DMS 273 treated with DMSO at 0.1 percent for 48 hours (cell line): ENCODE measurements at regions not wholly inside any gene's neighbourhood (a gene's known extent, or its start where the extent isn't known, plus 50 kb on each side); places are given as distances from the start of the nearest gene placed in this dataset.

Source experiments
- DNase-seq: peaks from one replicate; lab custom pipeline; 2025; lab: John Stamatoyannopoulos, UW

- DNase-seq = no peak
Observed at GRCh38 chr2:82508702-82509101, 1950.4 kb downstream of the SUCLG1 start.

DNA sequence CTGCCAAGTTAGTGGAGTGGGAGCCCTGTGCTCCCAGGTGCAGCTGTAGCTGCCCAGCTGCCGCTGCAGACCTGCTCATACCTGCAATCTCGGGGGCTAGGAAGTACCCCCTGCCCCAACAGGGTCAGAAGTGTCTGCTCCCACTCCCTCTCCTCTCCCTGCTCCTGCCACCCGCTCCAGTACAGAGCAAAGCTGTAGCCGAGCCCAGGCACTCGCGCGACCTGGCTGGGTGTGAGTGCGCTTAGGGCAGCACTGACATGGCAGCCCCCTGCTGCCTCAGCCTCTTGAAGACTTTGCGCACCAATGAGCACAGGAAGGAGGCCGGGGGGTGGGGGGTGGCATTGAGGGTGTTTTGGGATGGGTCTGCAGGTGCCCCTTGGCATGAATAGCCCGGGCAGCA is 1951.4 kb downstream of the SUCLG1 start:
- no peak for DNase-seq

- DNase-seq = no peak
Observed at GRCh38 chr2:82501217-82501616, 1957.9 kb downstream of the SUCLG1 start.

- no peak for DNase-seq
Observed at GRCh38 chr2:82498777-82499443, 1960.2 kb downstream of the SUCLG1 start.

DNA sequence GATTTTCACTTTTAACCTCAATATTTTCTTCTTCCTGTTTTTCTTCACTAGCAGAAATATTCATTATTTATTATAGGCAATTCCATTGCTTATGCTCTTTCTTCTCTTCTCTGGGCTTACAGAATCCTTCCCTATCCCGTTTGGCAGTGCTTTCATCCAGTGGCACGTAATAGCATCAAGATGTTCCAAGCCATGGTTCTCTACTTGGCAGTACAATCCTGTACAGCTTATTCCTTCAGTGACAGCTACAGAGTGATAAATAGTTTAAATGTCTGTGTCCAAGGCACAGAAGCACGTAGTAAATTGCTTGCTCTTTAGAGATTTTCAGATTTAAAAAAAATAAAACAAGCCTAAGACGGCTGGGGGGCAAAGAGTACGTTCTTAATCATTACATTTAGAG is 1964.3 kb downstream of the SUCLG1 start:
- DNase-seq = no peak

DNA sequence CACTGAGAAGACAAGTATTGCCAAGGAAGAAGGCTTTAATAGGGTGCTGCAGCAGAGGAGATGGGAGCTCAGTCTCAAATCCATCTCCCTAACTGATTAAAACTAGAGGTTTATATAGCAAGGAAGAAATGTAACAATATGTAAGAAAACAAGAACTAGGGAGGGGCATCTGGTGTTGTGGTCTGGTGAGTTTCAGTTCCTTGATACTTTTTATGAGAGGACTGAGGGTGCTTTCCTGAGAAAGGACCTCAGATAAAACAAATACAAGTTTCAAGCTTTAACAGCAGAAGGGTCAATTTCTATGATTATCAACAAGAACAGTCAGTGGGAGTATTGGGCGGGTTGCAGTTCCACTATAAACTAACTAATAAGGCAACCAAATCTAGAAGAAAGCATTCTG is 1967.5 kb downstream of the SUCLG1 start:
- no peak for DNase-seq

- no peak for DNase-seq
Observed at GRCh38 chr2:82487354-82487753, 1971.7 kb downstream of the SUCLG1 start.

GRCh38 chr2:82485701-82486100 is 1973.4 kb downstream of the SUCLG1 start:
- no peak for DNase-seq

- no peak for DNase-seq
Observed at GRCh38 chr2:82481207-82481606, 1977.9 kb downstream of the SUCLG1 start.

GRCh38 chr2:82478641-82479040 is 1980.4 kb downstream of the SUCLG1 start:
- no peak for DNase-seq

DNA sequence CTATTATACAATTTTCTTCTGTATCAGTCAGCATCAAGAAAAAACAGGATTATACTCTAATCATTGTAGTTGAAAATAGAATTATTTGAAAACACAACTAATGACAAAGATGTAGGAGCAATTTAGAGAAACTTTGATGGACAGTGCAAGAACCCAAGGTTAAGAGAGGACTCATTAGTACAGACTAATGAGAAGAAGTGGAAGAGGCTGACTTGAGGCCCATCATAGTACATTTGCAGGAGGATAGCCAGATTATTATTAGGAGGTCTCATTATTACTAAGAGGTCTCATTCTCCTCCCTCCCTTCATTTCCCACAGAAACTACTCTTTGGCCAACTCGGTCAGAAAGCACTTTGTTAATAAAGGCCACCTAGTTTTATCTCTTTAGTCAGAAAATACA is 1983.0 kb downstream of the SUCLG1 start:
- DNase-seq = no peak

GRCh38 chr2:82428251-82428650 is 2030.8 kb downstream of the SUCLG1 start:
- DNase-seq = no peak

GRCh38 chr2:82412021-82412420 is 2047.1 kb downstream of the SUCLG1 start:
- no peak for DNase-seq

- DNase-seq = no peak
Observed at GRCh38 chr2:82411071-82411470, 2048.0 kb downstream of the SUCLG1 start.

DNA sequence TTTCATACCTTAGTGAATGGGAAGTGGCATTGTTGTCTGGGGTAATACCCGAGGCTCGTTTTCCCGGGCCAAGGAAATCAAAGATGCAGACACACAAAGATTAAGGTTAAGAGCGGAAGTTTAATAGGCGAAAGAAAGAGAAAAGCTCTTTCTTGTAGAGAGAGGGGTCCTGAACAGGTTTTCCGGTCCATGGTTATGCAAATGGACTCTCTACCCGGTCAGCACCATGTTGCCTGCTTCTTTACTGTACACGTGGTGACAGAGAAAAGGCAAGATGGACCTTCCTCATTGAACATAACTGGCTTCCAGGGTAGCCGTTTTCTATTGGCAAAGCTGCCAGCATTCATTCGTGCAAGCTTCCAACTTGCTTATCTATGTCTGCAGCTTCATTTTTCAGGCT is 2063.5 kb downstream of the SUCLG1 start:
- no peak for DNase-seq

DNA sequence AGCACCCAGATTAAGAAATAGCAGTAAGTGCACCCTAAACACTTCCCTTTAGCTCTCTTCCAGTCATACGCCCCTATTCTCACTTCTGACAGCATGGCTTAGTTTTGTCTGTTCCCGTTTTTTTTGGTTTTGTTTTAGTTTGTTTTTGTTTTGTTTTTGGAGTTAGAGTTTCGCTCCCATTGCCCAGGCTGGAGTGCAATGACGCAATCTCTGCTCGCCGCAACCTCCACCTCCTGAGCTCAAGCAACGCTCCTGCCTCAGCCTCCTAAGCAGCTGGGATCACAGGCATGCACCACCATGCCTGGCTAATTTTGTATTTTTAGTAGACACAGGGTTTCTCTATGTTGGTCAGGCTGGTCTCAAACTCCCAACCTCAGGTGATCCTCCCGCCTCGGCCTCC is 2067.7 kb downstream of the SUCLG1 start:
- DNase-seq = no peak

- no peak for DNase-seq
Observed at GRCh38 chr2:82355622-82356021, 2051.1 kb upstream of the LRRTM1 start.

GRCh38 chr2:82345910-82346309 is 2041.4 kb upstream of the LRRTM1 start:
- DNase-seq = no peak

GRCh38 chr2:82344670-82345069 is 2040.1 kb upstream of the LRRTM1 start:
- no peak for DNase-seq

DNA sequence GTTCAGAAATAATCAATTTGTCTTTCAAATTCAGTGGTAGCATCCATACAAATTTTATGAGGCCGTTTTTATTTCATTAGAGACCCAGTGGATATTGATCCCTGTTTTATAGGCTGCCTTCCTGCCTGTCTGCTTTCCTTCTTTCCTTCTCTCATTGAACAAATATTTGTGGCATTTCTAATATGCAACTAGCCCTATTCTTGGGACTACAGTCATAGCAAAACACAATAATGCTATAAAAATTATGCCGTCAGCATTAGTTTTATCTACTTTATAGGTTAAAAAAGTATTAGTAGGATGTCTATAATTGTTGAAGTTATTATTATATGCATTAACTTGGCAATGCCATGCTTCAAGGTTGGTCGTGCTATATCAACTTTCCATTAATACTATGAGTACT is 2037.8 kb upstream of the LRRTM1 start:
- DNase-seq = no peak

- DNase-seq = no peak
Observed at GRCh38 chr2:82340578-82341053, 2036.1 kb upstream of the LRRTM1 start.

GRCh38 chr2:82339805-82340204 is 2035.3 kb upstream of the LRRTM1 start:
- DNase-seq = no peak

DNA sequence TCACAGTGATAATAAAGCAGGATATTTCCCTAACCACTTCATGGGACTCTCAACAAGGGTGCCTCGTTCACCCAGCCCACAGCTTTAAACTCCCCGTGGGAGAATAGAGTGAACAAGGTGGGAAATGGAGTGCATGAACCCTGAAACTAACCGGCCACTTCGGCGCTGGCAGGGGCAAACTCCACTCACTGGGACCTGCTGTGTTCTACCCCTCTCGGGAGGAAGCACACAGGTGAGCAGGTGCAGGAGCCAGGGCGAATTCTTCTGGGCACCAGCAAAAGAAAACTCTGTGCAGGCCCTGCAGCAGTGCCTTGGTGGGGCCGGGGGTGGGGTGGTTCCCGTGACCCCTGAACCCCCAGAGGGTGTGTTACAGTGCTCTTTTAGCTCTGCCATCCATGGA is 2029.1 kb upstream of the LRRTM1 start:
- DNase-seq = no peak

- DNase-seq = no peak
Observed at GRCh38 chr2:82330155-82330554, 2025.6 kb upstream of the LRRTM1 start.
